Endothelial cell of umbilical vein (primary cell): ENCODE measurements at regions not wholly inside any gene's neighbourhood (a gene's known extent, or its start where the extent isn't known, plus 50 kb on each side); places are given as distances from the start of the nearest gene placed in this dataset.
A peak's percentile ranks its signal among the peaks of the same experiment; 100 is the strongest.

ENCODE experiments used
- BruUV-seq: library from RNA; stranded (reverse); fragments of 400-500 nt; replicated peaks from 2 replicates; lab custom pipeline; 2021; lab: Mats Ljungman, UMichigan
- CTCF ChIA-PET: fragments of 300-600, 350-600 bp; sonication (Branson Sonifier 250); formaldehyde crosslinking; loops from one replicate; lab custom pipeline; 2021; ENCODE audit warnings: antibody characterized with exemption, inconsistent platforms; lab: Charles Lee
- POLR2A ChIA-PET: fragments of 300-600, 350-600 bp; sonication (Branson Sonifier 250); formaldehyde crosslinking; loops from one replicate; lab custom pipeline; 2021; ENCODE audit warnings: antibody characterized with exemption, inconsistent platforms; lab: Charles Lee
- DNase-seq: peaks from one replicate; pipeline ENCODE4 v3.0.0-alpha.2; 2011; ENCODE audit warnings: low read depth, low spot score
- FAIRE-seq: peaks from 2 replicates; lab custom pipeline; 2011; peaks lifted over from hg19 to GRCh38; lab: Jason Lieb, UNC
- H2AFZ ChIP-seq: 2 replicates; pipeline ENCODE4 v1.6.0; 2012; ENCODE audit warnings: low read depth, low read length, control low read depth, inconsistent platforms
- H3K27ac ChIP-seq: 2 replicates; pipeline ENCODE4 v1.5.1; 2011; ENCODE audit warnings: low read depth, mild to moderate bottlenecking, control low read depth, low read length, moderate library complexity; ENCODE audit not compliant: insufficient read depth
- H3K27me3 ChIP-seq, 2 experiments: 2 replicates each; pipeline versions ENCODE4 v1.6.0 to v1.6.1; 2011; ENCODE audit warnings: low read length in 2 of 2, mixed read lengths in 1 of 2; ENCODE audit not compliant: control insufficient read depth in 2 of 2, insufficient read depth in 2 of 2
- H3K36me3 ChIP-seq, 2 experiments: 2 replicates in 1 of 2; 3 replicates in 1 of 2; pipeline ENCODE4 v1.5.1; 2011; ENCODE audit warnings: low read length in 2 of 2, mild to moderate bottlenecking in 1 of 2, moderate library complexity in 1 of 2; ENCODE audit not compliant: control insufficient read depth in 2 of 2, insufficient read depth in 2 of 2; ENCODE audit errors: extremely low read depth in 1 of 2
- H3K4me1 ChIP-seq: 3 replicates; pipeline ENCODE4 v1.5.1; 2011; ENCODE audit warnings: mild to moderate bottlenecking, low read length; ENCODE audit not compliant: control insufficient read depth, insufficient read depth; ENCODE audit errors: extremely low read depth
- H3K4me2 ChIP-seq: 2 replicates; pipeline ENCODE4 v1.6.1; 2011; ENCODE audit warnings: low read length, control low read depth, mixed read lengths; ENCODE audit not compliant: insufficient read depth
- H3K4me3 ChIP-seq, 3 experiments: fragments of 200-600 bp in 1 of 3; sonication (generic), shearing (Covaris generic) in 1 of 3; replicated peaks in 1 of 3; 2 replicates each; pipeline ENCODE4 v1.5.1; 2011 to 2016; ENCODE audit warnings: control low read depth in 3 of 3, low read length in 3 of 3, mild to moderate bottlenecking in 2 of 3, inconsistent platforms in 1 of 3, low read depth in 1 of 3, moderate library complexity in 1 of 3; ENCODE audit not compliant: insufficient read depth in 1 of 3
- H3K79me2 ChIP-seq: 2 replicates; pipeline ENCODE4 v1.6.0; 2012; ENCODE audit warnings: low read length, inconsistent platforms; ENCODE audit not compliant: control insufficient read depth, insufficient read depth
- H3K9ac ChIP-seq: replicated peaks from 2 replicates; pipeline ENCODE3; 2011; ENCODE audit warnings: low read length, control low read depth; ENCODE audit not compliant: insufficient read depth; ENCODE audit errors: extremely low read depth
- H3K9me1 ChIP-seq: replicated peaks from 3 replicates; pipeline ENCODE4 v1.6.0; 2011; ENCODE audit warnings: mild to moderate bottlenecking, low read length; ENCODE audit not compliant: control insufficient read depth, insufficient read depth; ENCODE audit errors: extremely low read depth
- H3K9me3 ChIP-seq: replicated peaks from 2 replicates; pipeline ENCODE4 v1.5.1; 2012; ENCODE audit warnings: low read length, inconsistent platforms; ENCODE audit not compliant: control insufficient read depth, insufficient read depth
- H4K20me1 ChIP-seq: replicated peaks from 2 replicates; pipeline ENCODE3; 2011; ENCODE audit warnings: mild to moderate bottlenecking, low read length; ENCODE audit not compliant: control insufficient read depth, insufficient read depth; ENCODE audit errors: extremely low read depth
- EZH2 ChIP-seq: IDR thresholded peaks from 2 replicates; pipeline ENCODE4 v1.6.1; 2012; ENCODE audit warnings: borderline replicate concordance, low read depth, mild to moderate bottlenecking, moderate library complexity, low read length, inconsistent platforms; ENCODE audit not compliant: severe bottlenecking
- FOS ChIP-seq: IDR thresholded peaks from 2 replicates; pipeline ENCODE4 v1.6.1; 2011; ENCODE audit warnings: mild to moderate bottlenecking, low read length, moderate library complexity, borderline replicate concordance; ENCODE audit not compliant: insufficient read depth
- GATA2 ChIP-seq: IDR thresholded peaks from 2 replicates; pipeline ENCODE4 v1.7.0; 2011; ENCODE audit warnings: low read depth, mild to moderate bottlenecking, moderate library complexity, mixed read lengths, low read length; ENCODE audit not compliant: insufficient read length, insufficient read depth
- JUN ChIP-seq: IDR thresholded peaks from 2 replicates; pipeline ENCODE4 v1.6.1; 2011; ENCODE audit warnings: borderline replicate concordance, low read depth; ENCODE audit not compliant: insufficient read length, insufficient read depth
- MYC ChIP-seq: IDR thresholded peaks from one replicate; pipeline ENCODE4 v1.6.1; 2011; ENCODE audit warnings: mild to moderate bottlenecking, low read depth, low read length
- POLR2A ChIP-seq: IDR thresholded peaks from 2 replicates; pipeline ENCODE4 v1.6.1; 2012; ENCODE audit warnings: low read depth, mild to moderate bottlenecking, control low read depth, low read length
- POLR2AphosphoS5 ChIP-seq: IDR thresholded peaks from 2 replicates; pipeline ENCODE4 v1.6.1; 2012; ENCODE audit warnings: low read depth, mild to moderate bottlenecking, control low read depth, low read length, moderate library complexity; ENCODE audit not compliant: insufficient read depth
- dilution Hi-C: fragments of 300-500 bp; cut with MboI; formaldehyde crosslinking; loops from one replicate; pipeline ENCODE4 v1.15.0; 2019; ENCODE audit warnings: low sequenced_read_pairs; ENCODE audit not compliant: extremely low pct_ligation_motif_present
- intact Hi-C: fragments of 100-400 bp; cut with micrococcal nuclease; formaldehyde crosslinking; loops from one replicate; pipeline ENCODE4 v1.10.0; 2022
- TF ChIP-seq, protein P1 (sequence below), 2 donors: IDR thresholded peaks; 1 replicate in 1 of 2; 2 replicates in 1 of 2; pipeline ENCODE4 v1.5.1; 2011; ENCODE audit warnings: low read length in 2 of 2, mild to moderate bottlenecking in 2 of 2, moderate library complexity in 2 of 2, control low read depth in 1 of 2, inconsistent platforms in 1 of 2, low read depth in 1 of 2; ENCODE audit not compliant: insufficient read depth in 1 of 2; ENCODE audit errors: extremely low read depth in 1 of 2
- TF ChIP-seq, protein P2 (sequence below): IDR thresholded peaks from 2 replicates; pipeline ENCODE4 v1.6.1; 2011; ENCODE audit not compliant: insufficient read depth, insufficient read length

DNA sequence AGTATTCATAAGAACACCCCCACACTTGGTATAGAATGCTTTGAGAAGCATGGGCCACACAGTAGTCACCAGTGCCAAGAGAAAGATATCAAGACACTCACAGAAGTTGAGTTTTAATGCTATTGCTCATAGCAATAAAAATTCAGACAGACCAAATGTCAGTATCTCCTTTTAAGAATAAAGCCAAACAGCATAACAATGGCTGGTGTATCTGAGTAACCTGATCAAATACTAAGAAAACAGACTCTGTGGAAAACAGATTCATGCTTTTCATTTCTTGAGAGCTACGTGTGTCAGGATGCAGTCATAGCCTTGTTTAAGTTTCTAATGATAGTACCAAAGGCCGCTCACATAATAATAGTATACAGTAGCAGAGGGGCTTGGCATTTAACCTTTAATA is 778.5 kb downstream of the MECOM start:
- POLR2A ChIA-PET, result no interaction called here
- Histone ChIP-seq H3K4me1 (peaks cover 12% of the 10 kb centered on the region), H3K4me2 (no peak overlapping the region), H3K9me1 (no peaks in the 10 kb centered on the region), H3K36me3 (no peaks in the 10 kb centered on the region), H3K9me3 (no peaks in the 10 kb centered on the region), H3K9ac (no peak overlapping the region), H3K27ac (no peak overlapping the region), H3K79me2 (no peaks in the 10 kb centered on the region), H3K27me3 (no peaks in the 10 kb centered on the region), H4K20me1 (no peaks in the 10 kb centered on the region), H3K4me3 (no peak overlapping the region), H2AFZ (no peak overlapping the region)
- FAIRE-seq (no peak), DNase-seq (peak; percentile 39)
- TF ChIP-seq, protein P1, sequence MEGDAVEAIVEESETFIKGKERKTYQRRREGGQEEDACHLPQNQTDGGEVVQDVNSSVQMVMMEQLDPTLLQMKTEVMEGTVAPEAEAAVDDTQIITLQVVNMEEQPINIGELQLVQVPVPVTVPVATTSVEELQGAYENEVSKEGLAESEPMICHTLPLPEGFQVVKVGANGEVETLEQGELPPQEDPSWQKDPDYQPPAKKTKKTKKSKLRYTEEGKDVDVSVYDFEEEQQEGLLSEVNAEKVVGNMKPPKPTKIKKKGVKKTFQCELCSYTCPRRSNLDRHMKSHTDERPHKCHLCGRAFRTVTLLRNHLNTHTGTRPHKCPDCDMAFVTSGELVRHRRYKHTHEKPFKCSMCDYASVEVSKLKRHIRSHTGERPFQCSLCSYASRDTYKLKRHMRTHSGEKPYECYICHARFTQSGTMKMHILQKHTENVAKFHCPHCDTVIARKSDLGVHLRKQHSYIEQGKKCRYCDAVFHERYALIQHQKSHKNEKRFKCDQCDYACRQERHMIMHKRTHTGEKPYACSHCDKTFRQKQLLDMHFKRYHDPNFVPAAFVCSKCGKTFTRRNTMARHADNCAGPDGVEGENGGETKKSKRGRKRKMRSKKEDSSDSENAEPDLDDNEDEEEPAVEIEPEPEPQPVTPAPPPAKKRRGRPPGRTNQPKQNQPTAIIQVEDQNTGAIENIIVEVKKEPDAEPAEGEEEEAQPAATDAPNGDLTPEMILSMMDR (IDR thresholded peaks at IDR 0.05; ENCODE audit: extremely low read depth in 1 of 2, insufficient read depth in 1 of 2, low read depth in 1 of 2, low read length in 2 of 2), result no peak
- TF ChIP-seq GATA2, result no peak
- TF ChIP-seq JUN, result no peak
- TF ChIP-seq, protein P2, sequence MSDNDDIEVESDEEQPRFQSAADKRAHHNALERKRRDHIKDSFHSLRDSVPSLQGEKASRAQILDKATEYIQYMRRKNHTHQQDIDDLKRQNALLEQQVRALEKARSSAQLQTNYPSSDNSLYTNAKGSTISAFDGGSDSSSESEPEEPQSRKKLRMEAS, result no peak
- no peak for TF ChIP-seq POLR2A
- no peak for TF ChIP-seq FOS
- no peak for TF ChIP-seq MYC
- TF ChIP-seq POLR2AphosphoS5, result no peak
- TF ChIP-seq EZH2, result no peak
- intact Hi-C loops, result no loop called here
- dilution Hi-C loops, result no loop called here
- CTCF ChIA-PET, result interaction anchor here (1.1 to 1.5 kb wide), 2 partner anchors 29 to 68 kb away, joined by 3 read pairs; no protein-coding TSS in a partner anchor
- no TSS peak for BruUV-seq
